ENCODE measurements at regions not wholly inside any gene's neighbourhood (a gene's known extent, or its start where the extent isn't known, plus 50 kb on each side); places are given as distances from the start of the nearest gene placed in this dataset.

DNA sequence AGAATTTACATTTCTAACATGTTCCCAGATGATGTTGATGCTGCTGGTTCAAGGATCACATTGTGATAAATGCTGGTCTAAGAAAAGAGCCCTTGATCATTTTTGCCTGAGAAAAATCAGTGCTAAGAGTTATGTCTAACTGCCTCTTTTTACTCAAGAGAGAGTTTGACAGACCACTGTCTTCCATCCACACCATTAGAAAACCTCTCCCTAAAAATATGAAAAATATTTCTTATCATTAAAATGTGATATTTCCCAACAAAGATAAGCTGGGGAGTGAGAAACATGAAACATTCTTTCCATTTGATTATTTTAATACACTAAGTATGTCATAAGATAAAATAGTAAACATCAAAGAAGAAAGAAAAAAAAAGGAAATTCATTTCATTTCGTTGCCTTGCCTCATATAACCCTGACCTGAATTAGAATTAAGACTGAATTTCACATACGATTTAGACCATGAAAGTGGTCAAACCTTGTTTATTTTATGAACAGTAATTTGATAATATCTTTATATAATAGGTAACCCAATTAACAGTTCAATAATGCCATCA is 471.8 kb upstream of the ARHGEF26 start:
- Histone ChIP-seq H3K4me1 (no peaks in the 10 kb centered on the region), H3K36me3 (no peaks in the 10 kb centered on the region), H3K27me3 (no peaks in the 10 kb centered on the region), H3K4me3 (no peak overlapping the region), H3K9me3 (no peaks in the 10 kb centered on the region), H3K27ac (no peak overlapping the region)
- ATAC-seq = no peak
- WGBS (ENCODE audit: insufficient coverage, low coverage, low lambda C conversion rate, missing lambda C conversion rate) = 40% methylated on average over 2 of the region's 2 CpGs
- no peak for TF ChIP-seq CTCF (IDR thresholded peaks at IDR 0.05)
- TF ChIP-seq POLR2A (IDR thresholded peaks at IDR 0.05) = no peak
- no peak for DNase-seq
- intact Hi-C loops (cut with DNase I) = no loop called here

- ATAC-seq (no peak), DNase-seq (no peak)
- Histone ChIP-seq H3K36me3 (no peaks in the 10 kb centered on the region), H3K27me3 (no peaks in the 10 kb centered on the region), H3K27ac (no peak overlapping the region), H3K9me3 (no peaks in the 10 kb centered on the region), H3K4me1 (no peaks in the 10 kb centered on the region), H3K4me3 (no peak overlapping the region)
- TF ChIP-seq POLR2A (IDR thresholded peaks at IDR 0.05) = no peak
- TF ChIP-seq CTCF (IDR thresholded peaks at IDR 0.05) = no peak
- intact Hi-C loops (cut with DNase I) = no loop called here
Observed at GRCh38 chr3:153652076-153652475, 469.1 kb upstream of the ARHGEF26 start.

GRCh38 chr3:153657046-153657445 is 464.1 kb upstream of the ARHGEF26 start:
- Histone ChIP-seq H3K4me1 (no peaks in the 10 kb centered on the region), H3K36me3 (no peaks in the 10 kb centered on the region), H3K4me3 (no peak overlapping the region), H3K9me3 (no peaks in the 10 kb centered on the region), H3K27me3 (no peaks in the 10 kb centered on the region), H3K27ac (no peak overlapping the region)
- DNase-seq = no peak
- ATAC-seq = no peak
- TF ChIP-seq POLR2A (IDR thresholded peaks at IDR 0.05) (no peak), CTCF (IDR thresholded peaks at IDR 0.05) (no peak)
- intact Hi-C loops (cut with DNase I) = no loop called here

GRCh38 chr3:153657461-153657860 is 463.7 kb upstream of the ARHGEF26 start:
- WGBS (ENCODE audit: insufficient coverage, low coverage, low lambda C conversion rate, missing lambda C conversion rate) = 76% methylated on average over 3 of the region's 3 CpGs
- no peak for ATAC-seq
- no peaks in the 10 kb centered on the region for H3K36me3 ChIP-seq
- no peaks in the 10 kb centered on the region for H3K4me1 ChIP-seq
- H3K4me3 ChIP-seq = no peak overlapping the region
- no peak for DNase-seq
- TF ChIP-seq POLR2A (IDR thresholded peaks at IDR 0.05) = no peak
- intact Hi-C loops (cut with DNase I) = no loop called here
- no peaks in the 10 kb centered on the region for H3K27me3 ChIP-seq
- H3K27ac ChIP-seq = no peak overlapping the region
- no peaks in the 10 kb centered on the region for H3K9me3 ChIP-seq

GRCh38 chr3:153658136-153658535 is 463.1 kb upstream of the ARHGEF26 start:
- Histone ChIP-seq H3K27ac (no peak overlapping the region), H3K27me3 (no peaks in the 10 kb centered on the region), H3K4me1 (no peaks in the 10 kb centered on the region), H3K9me3 (no peaks in the 10 kb centered on the region), H3K4me3 (no peak overlapping the region), H3K36me3 (no peaks in the 10 kb centered on the region)
- intact Hi-C loops (cut with DNase I) = no loop called here
- DNase-seq = no peak
- TF ChIP-seq CTCF (IDR thresholded peaks at IDR 0.05) (no peak), POLR2A (IDR thresholded peaks at IDR 0.05) (no peak)
- no peak for ATAC-seq
